ENCODE measurements at regions not wholly inside any gene's neighbourhood (a gene's known extent, or its start where the extent isn't known, plus 50 kb on each side); places are given as distances from the start of the nearest gene placed in this dataset.

GRCh38 chr18:1930291-1931270 is 640.7 kb downstream of the METTL4 start:
- no peak for DNase-seq (ENCODE audit: extremely low spot score, unreplicated experiment)
- Mint-ChIP-seq H3K27me3 (no peaks in the 10 kb centered on the region), H3K9me3 (no peaks in the 10 kb centered on the region), H3K4me1 (ENCODE audit: unreplicated experiment) (no peaks in the 10 kb centered on the region), H3K36me3 (no peaks in the 10 kb centered on the region), H3K4me3 (no peak overlapping the region), H3K27ac (no peak overlapping the region)
- TF ChIP-seq CTCF (conservative IDR thresholded peaks at IDR 0.05) = no peak

- Mint-ChIP-seq H3K27me3 (no peaks in the 10 kb centered on the region), H3K4me3 (no peak overlapping the region), H3K36me3 (no peaks in the 10 kb centered on the region), H3K27ac (no peak overlapping the region), H3K9me3 (no peaks in the 10 kb centered on the region), H3K4me1 (ENCODE audit: unreplicated experiment) (no peaks in the 10 kb centered on the region)
- no peak for TF ChIP-seq CTCF (conservative IDR thresholded peaks at IDR 0.05)
- DNase-seq (ENCODE audit: extremely low spot score, unreplicated experiment) = no peak
Measured at GRCh38 chr18:1952486-1952885, 618.8 kb downstream of the METTL4 start.

- Mint-ChIP-seq H3K36me3 (no peaks in the 10 kb centered on the region), H3K27me3 (no peaks in the 10 kb centered on the region), H3K9me3 (no peaks in the 10 kb centered on the region), H3K4me1 (ENCODE audit: unreplicated experiment) (no peaks in the 10 kb centered on the region), H3K4me3 (no peak overlapping the region), H3K27ac (no peak overlapping the region)
- no peak for TF ChIP-seq CTCF (conservative IDR thresholded peaks at IDR 0.05)
- peak; percentile 55 for DNase-seq (ENCODE audit: extremely low spot score, unreplicated experiment)
Measured at GRCh38 chr18:1954583-1955312, 616.6 kb downstream of the METTL4 start.

- DNase-seq (ENCODE audit: extremely low spot score, unreplicated experiment) = no peak
- TF ChIP-seq CTCF (conservative IDR thresholded peaks at IDR 0.05) = no peak
- Mint-ChIP-seq H3K27me3 (no peaks in the 10 kb centered on the region), H3K9me3 (no peaks in the 10 kb centered on the region), H3K4me1 (ENCODE audit: unreplicated experiment) (no peaks in the 10 kb centered on the region), H3K4me3 (no peak overlapping the region), H3K36me3 (no peaks in the 10 kb centered on the region), H3K27ac (no peak overlapping the region)
Measured at GRCh38 chr18:1958798-1959197, 612.5 kb downstream of the METTL4 start.

GRCh38 chr18:1965016-1965415 is 606.3 kb downstream of the METTL4 start:
- Mint-ChIP-seq H3K27me3 (no peaks in the 10 kb centered on the region), H3K9me3 (no peaks in the 10 kb centered on the region), H3K36me3 (no peaks in the 10 kb centered on the region), H3K27ac (no peak overlapping the region), H3K4me3 (no peak overlapping the region), H3K4me1 (ENCODE audit: unreplicated experiment) (no peaks in the 10 kb centered on the region)
- DNase-seq (ENCODE audit: extremely low spot score, unreplicated experiment) = no peak
- TF ChIP-seq CTCF (conservative IDR thresholded peaks at IDR 0.05) = no peak
